ENCODE measurements at regions not wholly inside any gene's neighbourhood (a gene's known extent, or its start where the extent isn't known, plus 50 kb on each side); places are given as distances from the start of the nearest gene placed in this dataset.

DNA sequence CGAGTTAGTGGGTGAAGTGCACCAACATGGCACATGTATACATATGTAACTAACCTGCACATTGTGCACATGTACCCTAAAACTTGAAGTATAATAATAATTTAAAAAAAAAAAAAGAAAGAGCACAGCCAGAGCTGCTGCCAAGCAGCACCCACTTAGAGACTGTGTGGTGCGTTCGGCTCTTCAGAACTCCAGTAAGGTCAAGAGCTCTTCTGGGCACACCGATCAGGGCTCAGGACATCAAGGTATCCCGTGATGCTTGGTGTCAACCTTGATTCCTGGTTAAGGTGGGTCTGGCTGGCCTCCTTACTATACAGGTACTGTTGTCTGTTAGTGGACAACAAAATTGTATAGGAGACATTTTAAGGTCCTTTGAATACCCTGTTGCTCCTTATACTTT, 385.7 kb upstream of the AKR1E2 start:
- ChIA-PET POLR2A (no interaction called here), CTCF (no interaction called here)
- Mint-ChIP-seq H3K27ac (no peak overlapping the region), H3K4me3 (no peak overlapping the region), H3K27me3 (peaks cover 2 to 7% of the 10 kb centered on the region in 2 donors), H3K36me3 (peaks cover 12% of the 10 kb centered on the region), H3K4me1 (no peaks in the 10 kb centered on the region), H3K9me3 (peaks cover 7 to 22% (median 16%) of the 10 kb centered on the region in 3 donors)
- Histone ChIP-seq H3K36me3 (ENCODE audit: control insufficient read depth in 2 of 2, extremely low read depth in 1 of 2, insufficient read depth in 1 of 2, low read length in 1 of 2) (no peaks in the 10 kb centered on the region), H3K4me1 (ENCODE audit: control insufficient read depth in 1 of 2, extremely low read depth in 1 of 2, insufficient read depth in 2 of 2, low read length in 2 of 2) (no peaks in the 10 kb centered on the region), H3K27me3 (replicated peaks in 1 of 2; ENCODE audit: control insufficient read depth in 2 of 2, extremely low read depth in 1 of 2, insufficient read depth in 2 of 2, low read length in 1 of 2) (peaks cover 0 to 6% of the 10 kb centered on the region in 2 experiments), H3K9me3 (no peaks in the 10 kb centered on the region), H3K4me3 (ENCODE audit: control insufficient read depth in 1 of 2, extremely low read depth in 1 of 2, low read length in 1 of 2) (no peak overlapping the region), H3K27ac (ENCODE audit: low read length) (no peak overlapping the region)
- no peak for DNase-seq
- 96% methylated on average over 3 of the region's 5 CpGs for WGBS (ENCODE audit: insufficient coverage)
- ATAC-seq (replicated peaks in 1 of 4): no peak

DNA sequence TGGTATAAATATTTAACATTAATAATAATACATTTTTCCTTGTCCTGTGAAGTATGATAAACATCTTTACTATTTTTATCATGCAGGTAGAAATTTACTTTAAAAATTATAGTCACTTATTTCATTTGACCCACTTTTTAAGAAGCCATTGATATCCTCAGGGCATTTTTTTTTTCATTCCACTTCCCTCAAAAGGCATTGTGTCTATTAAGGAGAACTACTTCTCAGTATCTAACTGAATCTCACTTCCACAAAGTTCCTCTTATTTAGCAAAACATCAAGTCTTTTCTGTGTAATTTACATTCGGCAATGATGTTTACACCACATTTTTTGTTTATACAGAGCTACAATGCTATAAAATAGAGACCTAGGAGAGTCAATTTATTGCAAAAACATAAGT, 388.2 kb upstream of the AKR1E2 start:
- H3K36me3 ChIP-seq (ENCODE audit: control insufficient read depth in 2 of 2, extremely low read depth in 1 of 2, insufficient read depth in 1 of 2, low read length in 1 of 2): no peaks in the 10 kb centered on the region
- no CpG with 5 or more reads among the region's 1 CpG for WGBS (ENCODE audit: insufficient coverage)
- no peak for ATAC-seq (replicated peaks in 1 of 4)
- ChIA-PET POLR2A (no interaction called here), CTCF (no interaction called here)
- no peaks in the 10 kb centered on the region for H3K4me1 ChIP-seq (ENCODE audit: control insufficient read depth in 1 of 2, extremely low read depth in 1 of 2, insufficient read depth in 2 of 2, low read length in 2 of 2)
- Mint-ChIP-seq H3K27me3 (no peaks in the 10 kb centered on the region), H3K4me3 (no peak overlapping the region), H3K4me1 (no peaks in the 10 kb centered on the region), H3K9me3 (peaks cover 3 to 9% (median 4%) of the 10 kb centered on the region in 3 donors), H3K27ac (no peak overlapping the region), H3K36me3 (no peaks in the 10 kb centered on the region)
- H3K4me3 ChIP-seq (ENCODE audit: control insufficient read depth in 1 of 2, extremely low read depth in 1 of 2, low read length in 1 of 2): no peak overlapping the region
- H3K27me3 ChIP-seq (replicated peaks in 1 of 2; ENCODE audit: control insufficient read depth in 2 of 2, extremely low read depth in 1 of 2, insufficient read depth in 2 of 2, low read length in 1 of 2): peaks cover 0 to 3% of the 10 kb centered on the region in 2 experiments
- H3K9me3 ChIP-seq: no peaks in the 10 kb centered on the region
- no peak for DNase-seq
- H3K27ac ChIP-seq (ENCODE audit: low read length): no peak overlapping the region

DNA sequence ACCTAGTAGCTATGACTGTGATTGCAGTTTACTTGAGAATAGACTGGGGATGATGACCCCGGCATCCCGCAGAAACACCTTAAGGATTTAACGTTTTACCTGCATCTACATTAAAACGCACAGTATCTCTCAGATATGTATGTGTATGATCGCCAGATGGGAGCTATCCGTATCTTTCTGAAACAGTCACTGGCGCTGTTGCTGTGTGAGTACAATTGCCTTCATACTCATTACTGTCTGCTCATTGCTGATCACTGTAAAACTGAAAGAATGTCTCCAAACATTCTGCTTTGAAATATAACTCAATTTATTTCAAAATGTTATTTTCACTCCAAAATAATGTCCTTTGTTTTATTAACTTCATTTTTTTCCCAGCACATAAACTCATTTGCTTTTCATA, 388.9 kb upstream of the AKR1E2 start:
- no peaks in the 10 kb centered on the region for H3K27me3 Mint-ChIP-seq
- ChIA-PET POLR2A (no interaction called here), CTCF (no interaction called here)
- WGBS (ENCODE audit: insufficient coverage): 100% methylated on average over 1 of the region's 7 CpGs
- no peaks in the 10 kb centered on the region for H3K4me1 Mint-ChIP-seq
- H3K9me3 Mint-ChIP-seq: peaks cover under 1 to 4% (median 2%) of the 10 kb centered on the region in 3 donors
- Histone ChIP-seq H3K4me1 (ENCODE audit: control insufficient read depth in 1 of 2, extremely low read depth in 1 of 2, insufficient read depth in 2 of 2, low read length in 2 of 2) (no peaks in the 10 kb centered on the region), H3K27me3 (replicated peaks in 1 of 2; ENCODE audit: control insufficient read depth in 2 of 2, extremely low read depth in 1 of 2, insufficient read depth in 2 of 2, low read length in 1 of 2) (peaks cover 0 to 3% of the 10 kb centered on the region in 2 experiments), H3K9me3 (no peaks in the 10 kb centered on the region), H3K27ac (ENCODE audit: low read length) (no peak overlapping the region), H3K4me3 (ENCODE audit: control insufficient read depth in 1 of 2, extremely low read depth in 1 of 2, low read length in 1 of 2) (no peak overlapping the region), H3K36me3 (ENCODE audit: control insufficient read depth in 2 of 2, extremely low read depth in 1 of 2, insufficient read depth in 1 of 2, low read length in 1 of 2) (no peaks in the 10 kb centered on the region)
- DNase-seq (no peak), ATAC-seq (replicated peaks in 1 of 4) (no peak)
- H3K27ac Mint-ChIP-seq: no peak overlapping the region
- H3K4me3 Mint-ChIP-seq: no peak overlapping the region
- H3K36me3 Mint-ChIP-seq: no peaks in the 10 kb centered on the region

DNA sequence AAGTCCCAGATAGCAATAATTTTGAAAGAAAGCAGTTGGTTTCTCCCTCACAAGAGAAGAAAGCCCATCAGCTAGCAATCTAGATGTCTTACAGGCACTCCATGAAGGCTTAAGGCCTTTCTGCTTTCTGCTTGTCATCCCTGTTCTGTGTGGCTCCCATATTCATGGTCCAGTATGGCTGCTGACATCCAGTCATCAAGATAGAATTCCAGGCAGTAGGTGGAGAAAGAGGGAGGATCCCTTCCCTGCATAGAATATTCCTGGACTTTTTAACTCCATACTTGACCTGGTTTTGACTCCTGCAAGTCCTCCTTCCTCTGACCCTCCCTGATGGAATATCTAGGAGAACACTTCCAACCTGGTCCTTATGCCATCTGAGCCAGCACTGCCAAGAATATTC, 389.9 kb upstream of the AKR1E2 start:
- peaks cover 0 to 3% of the 10 kb centered on the region in 2 experiments for H3K27me3 ChIP-seq (replicated peaks in 1 of 2; ENCODE audit: control insufficient read depth in 2 of 2, extremely low read depth in 1 of 2, insufficient read depth in 2 of 2, low read length in 1 of 2)
- ATAC-seq (replicated peaks in 1 of 4) (no peak), DNase-seq (no peak)
- no peaks in the 10 kb centered on the region for H3K36me3 ChIP-seq (ENCODE audit: control insufficient read depth in 2 of 2, extremely low read depth in 1 of 2, insufficient read depth in 1 of 2, low read length in 1 of 2)
- no peaks in the 10 kb centered on the region for H3K9me3 Mint-ChIP-seq
- no peak overlapping the region for H3K27ac Mint-ChIP-seq
- ChIA-PET CTCF (no interaction called here), POLR2A (no interaction called here)
- H3K9me3 ChIP-seq: no peaks in the 10 kb centered on the region
- no peak overlapping the region for H3K4me3 ChIP-seq (ENCODE audit: control insufficient read depth in 1 of 2, extremely low read depth in 1 of 2, low read length in 1 of 2)
- H3K36me3 Mint-ChIP-seq: no peaks in the 10 kb centered on the region
- no peak overlapping the region for H3K27ac ChIP-seq (ENCODE audit: low read length)
- H3K4me1 Mint-ChIP-seq: no peaks in the 10 kb centered on the region
- peaks cover 0 to 3% of the 10 kb centered on the region in 2 donors for H3K27me3 Mint-ChIP-seq
- no peak overlapping the region for H3K4me3 Mint-ChIP-seq
- H3K4me1 ChIP-seq (ENCODE audit: control insufficient read depth in 1 of 2, extremely low read depth in 1 of 2, insufficient read depth in 2 of 2, low read length in 2 of 2): no peaks in the 10 kb centered on the region

DNA sequence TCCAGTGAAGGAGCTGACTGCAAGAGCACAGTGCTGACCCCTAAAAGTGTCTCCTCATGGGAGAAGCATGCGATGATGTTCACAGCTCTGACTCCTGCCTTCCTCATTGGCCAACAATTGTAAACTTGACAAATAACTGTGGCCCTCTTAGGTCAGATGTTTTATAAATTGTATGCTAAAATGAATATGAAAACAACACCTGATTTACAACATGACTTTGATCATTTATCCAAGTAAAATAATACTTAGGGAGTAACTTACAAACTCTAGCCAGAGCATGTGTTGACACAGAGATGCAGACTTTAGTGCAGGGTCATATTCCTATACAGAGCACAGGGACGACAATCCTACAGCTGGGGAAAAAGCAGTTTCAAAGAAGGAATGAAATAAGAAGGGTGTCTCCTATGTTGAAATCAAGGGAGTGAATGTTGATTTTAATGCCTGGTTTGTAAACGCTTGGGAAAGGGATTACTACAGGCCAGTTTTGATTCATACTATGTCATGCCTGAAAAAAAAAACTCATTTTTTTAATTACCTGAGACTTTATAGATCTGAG, 391.4 kb upstream of the AKR1E2 start:
- Histone ChIP-seq H3K27me3 (replicated peaks in 1 of 2; ENCODE audit: control insufficient read depth in 2 of 2, extremely low read depth in 1 of 2, insufficient read depth in 2 of 2, low read length in 1 of 2) (no peaks in the 10 kb centered on the region), H3K9me3 (no peaks in the 10 kb centered on the region), H3K4me3 (ENCODE audit: control insufficient read depth in 1 of 2, extremely low read depth in 1 of 2, low read length in 1 of 2) (no peak overlapping the region), H3K27ac (ENCODE audit: low read length) (no peak overlapping the region), H3K36me3 (ENCODE audit: control insufficient read depth in 2 of 2, extremely low read depth in 1 of 2, insufficient read depth in 1 of 2, low read length in 1 of 2) (no peaks in the 10 kb centered on the region), H3K4me1 (ENCODE audit: control insufficient read depth in 1 of 2, extremely low read depth in 1 of 2, insufficient read depth in 2 of 2, low read length in 2 of 2) (no peaks in the 10 kb centered on the region)
- POLR2A ChIA-PET: no interaction called here
- Mint-ChIP-seq H3K27me3 (peaks cover 0 to 4% of the 10 kb centered on the region in 2 donors), H3K9me3 (no peaks in the 10 kb centered on the region), H3K27ac (no peak overlapping the region), H3K4me1 (no peaks in the 10 kb centered on the region), H3K36me3 (no peaks in the 10 kb centered on the region), H3K4me3 (no peak overlapping the region)
- ATAC-seq (replicated peaks in 1 of 4) (no peak), DNase-seq (no peak)
- CTCF ChIA-PET: no interaction called here
- WGBS (ENCODE audit: insufficient coverage): no CpG with 5 or more reads among the region's 3 CpGs

DNA sequence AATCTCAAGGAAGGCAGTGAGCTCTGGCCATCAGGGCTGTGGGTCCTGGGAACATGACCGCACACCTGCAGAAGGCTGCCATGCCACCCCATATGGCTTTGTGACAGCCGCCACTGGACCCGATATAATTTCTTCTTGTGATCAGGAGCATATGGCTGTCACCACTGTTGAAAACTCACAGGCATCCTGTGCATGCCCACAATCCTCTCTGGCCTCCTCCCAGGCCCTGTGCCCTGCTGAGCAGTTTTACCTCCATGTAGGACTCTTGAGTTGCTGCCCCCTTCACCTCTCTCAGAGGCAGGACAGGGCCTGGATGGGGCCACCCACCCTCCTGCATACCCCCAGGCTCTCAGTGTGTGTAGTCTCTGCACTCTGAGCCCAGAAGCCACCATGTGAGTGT, 391.9 kb upstream of the AKR1E2 start:
- CTCF ChIA-PET: no interaction called here
- Mint-ChIP-seq H3K27me3 (peaks cover 0 to 4% of the 10 kb centered on the region in 2 donors), H3K36me3 (no peaks in the 10 kb centered on the region), H3K4me1 (no peaks in the 10 kb centered on the region), H3K4me3 (no peak overlapping the region), H3K9me3 (no peaks in the 10 kb centered on the region), H3K27ac (no peak overlapping the region)
- DNase-seq (no peak), ATAC-seq (replicated peaks in 1 of 4) (no peak)
- H3K36me3 ChIP-seq (ENCODE audit: control insufficient read depth in 2 of 2, extremely low read depth in 1 of 2, insufficient read depth in 1 of 2, low read length in 1 of 2): no peaks in the 10 kb centered on the region
- H3K4me3 ChIP-seq (ENCODE audit: control insufficient read depth in 1 of 2, extremely low read depth in 1 of 2, low read length in 1 of 2): no peak overlapping the region
- H3K9me3 ChIP-seq: no peaks in the 10 kb centered on the region
- H3K4me1 ChIP-seq (ENCODE audit: control insufficient read depth in 1 of 2, extremely low read depth in 1 of 2, insufficient read depth in 2 of 2, low read length in 2 of 2): no peaks in the 10 kb centered on the region
- POLR2A ChIA-PET: no interaction called here
- WGBS (ENCODE audit: insufficient coverage): 100% methylated on average over 3 of the region's 3 CpGs
- H3K27me3 ChIP-seq (replicated peaks in 1 of 2; ENCODE audit: control insufficient read depth in 2 of 2, extremely low read depth in 1 of 2, insufficient read depth in 2 of 2, low read length in 1 of 2): no peaks in the 10 kb centered on the region
- no peak overlapping the region for H3K27ac ChIP-seq (ENCODE audit: low read length)
